GM18502 (cell line): ENCODE measurements at regions not wholly inside any gene's neighbourhood (a gene's known extent, or its start where the extent isn't known, plus 50 kb on each side); places are given as distances from the start of the nearest gene placed in this dataset.
"Not testable (repeated sequence)": the region's sequence is repeated elsewhere in the genome, so short reads cannot be mapped to it uniquely, and the experiment has no call there.

Source experiments
- ATAC-seq: cut with Tn5 transposase; IDR thresholded peaks from one replicate; pipeline ENCODE4 v1.9.1; 2021; ENCODE audit warnings: mild to moderate bottlenecking; ENCODE audit not compliant: unreplicated experiment, poor library complexity

DNA sequence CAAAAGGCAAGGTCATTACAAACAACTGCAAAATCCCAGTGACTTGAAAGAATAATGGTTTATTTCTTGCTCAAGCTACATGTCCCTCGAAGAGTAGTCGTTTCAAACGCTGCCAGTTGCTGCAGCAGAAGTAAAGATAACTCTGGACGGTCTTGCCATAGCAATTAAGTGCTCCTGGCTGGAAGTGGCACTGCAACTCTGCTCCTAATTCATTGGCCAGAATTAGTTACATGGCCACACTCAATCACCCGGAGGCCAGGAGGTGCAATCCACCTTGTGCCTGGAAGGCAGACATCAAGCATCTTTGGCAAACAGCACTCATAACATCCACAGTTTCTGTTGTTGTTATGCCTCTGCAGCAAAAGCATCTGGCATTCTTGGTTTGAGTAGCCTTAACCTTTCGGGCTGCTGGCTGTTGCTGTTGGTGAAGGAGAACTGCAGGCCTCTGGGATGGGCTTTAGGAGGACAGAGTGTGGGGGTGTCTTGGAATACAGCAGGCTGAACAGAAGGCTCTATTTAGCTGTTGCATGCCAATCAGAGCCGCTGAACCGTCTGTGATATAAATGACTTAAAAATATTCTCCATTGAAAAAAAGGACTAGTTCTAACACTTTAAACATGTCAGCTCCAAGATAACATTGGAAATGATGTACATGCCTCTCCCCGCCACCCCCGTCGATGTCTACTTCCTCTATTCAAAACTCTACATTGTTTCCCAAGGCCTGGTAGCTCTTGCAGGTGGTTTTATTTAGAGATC lies 123.5 kb upstream of the DYRK2 start:
- ATAC-seq = no peak

DNA sequence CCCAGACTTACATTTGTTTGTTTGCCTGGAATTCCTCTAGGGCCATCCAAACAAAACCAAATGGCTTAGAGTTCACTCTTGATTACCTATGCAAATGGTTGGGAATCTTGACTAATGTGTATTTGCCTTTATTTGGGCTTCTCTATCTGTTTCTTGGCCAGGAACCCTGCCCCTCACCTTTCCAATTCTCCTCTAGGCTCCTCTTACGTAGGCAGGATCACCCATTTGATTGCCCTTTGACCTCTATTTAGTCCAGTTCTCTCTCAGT lies 123.0 kb upstream of the DYRK2 start:
- no peak for ATAC-seq

DNA sequence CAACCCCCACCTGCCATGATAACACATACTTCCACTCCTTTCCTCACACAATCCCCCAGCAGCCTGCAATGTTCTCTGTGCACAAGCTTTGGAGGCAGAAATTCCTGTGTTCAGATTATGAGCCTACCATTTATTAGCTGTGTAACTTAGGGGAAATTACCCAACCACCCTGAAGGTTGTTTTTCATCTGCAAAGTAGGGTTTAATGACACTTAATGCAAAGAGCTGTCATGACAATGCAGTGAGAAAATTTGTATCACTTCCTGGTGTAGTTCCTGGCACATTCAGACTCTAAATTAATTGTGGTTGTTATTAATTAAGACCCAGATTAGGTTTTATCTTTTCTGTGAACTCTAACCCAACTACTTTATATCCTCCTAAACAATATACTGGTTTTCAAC lies 122.4 kb upstream of the DYRK2 start:
- ATAC-seq = no peak

DNA sequence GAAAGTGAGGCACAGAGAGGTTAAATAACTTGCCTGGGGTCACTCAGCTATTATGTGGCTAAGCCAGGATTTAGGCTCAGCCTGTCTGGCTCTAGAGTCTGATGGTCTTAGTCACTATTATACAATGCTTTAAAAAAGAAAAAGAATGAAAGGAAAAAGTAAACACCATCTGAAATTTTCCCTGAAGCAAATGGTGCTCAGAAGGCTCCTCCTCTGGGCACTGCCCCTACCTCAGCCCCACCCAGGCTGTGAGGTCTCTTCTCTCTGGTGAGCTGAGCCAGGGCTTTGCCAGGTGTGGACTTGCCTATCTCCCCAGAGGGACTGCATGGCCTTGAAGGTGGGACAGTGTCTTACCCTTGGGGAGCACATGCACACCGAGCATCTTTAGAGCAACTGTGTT lies 117.5 kb upstream of the DYRK2 start:
- no peak for ATAC-seq

DNA sequence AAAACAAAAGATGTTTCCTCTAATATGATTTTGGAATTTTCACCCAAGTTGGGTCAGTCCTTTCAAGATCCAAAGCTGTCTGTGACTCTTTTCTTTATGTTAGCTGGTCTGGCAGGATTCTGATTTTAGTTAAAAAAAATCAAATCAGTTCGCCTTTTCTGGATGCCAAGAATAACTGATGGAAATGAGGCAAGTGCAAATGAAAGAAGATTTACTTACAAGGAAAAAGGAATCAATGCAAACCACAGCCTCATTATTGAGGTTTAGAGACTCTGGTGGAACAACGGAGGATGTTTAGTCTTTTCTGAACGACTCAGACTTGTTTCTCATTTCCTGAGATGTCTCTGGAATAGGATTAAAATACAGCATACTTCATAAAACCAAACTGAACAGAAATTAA lies 117.0 kb upstream of the DYRK2 start:
- ATAC-seq = no peak

DNA sequence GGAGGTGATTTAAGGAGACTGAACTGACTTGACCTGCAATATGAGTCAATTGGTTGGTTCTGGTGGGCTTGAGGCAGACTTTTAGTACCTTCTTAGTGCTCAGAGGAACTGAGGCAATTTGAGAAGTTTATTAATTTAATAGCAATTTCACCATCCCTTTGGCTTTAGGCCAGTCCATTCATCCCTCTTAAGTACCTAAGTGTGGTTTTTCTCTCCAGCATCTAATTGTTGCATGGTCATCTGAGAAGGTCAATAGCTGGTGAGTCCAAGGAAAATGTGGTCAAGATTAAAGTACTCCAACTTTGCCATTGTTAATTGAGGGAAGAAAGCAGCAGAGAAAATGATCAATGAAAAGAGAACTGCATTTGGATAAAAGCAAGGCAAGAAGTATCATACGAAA lies 115.4 kb upstream of the DYRK2 start:
- no peak for ATAC-seq

DNA sequence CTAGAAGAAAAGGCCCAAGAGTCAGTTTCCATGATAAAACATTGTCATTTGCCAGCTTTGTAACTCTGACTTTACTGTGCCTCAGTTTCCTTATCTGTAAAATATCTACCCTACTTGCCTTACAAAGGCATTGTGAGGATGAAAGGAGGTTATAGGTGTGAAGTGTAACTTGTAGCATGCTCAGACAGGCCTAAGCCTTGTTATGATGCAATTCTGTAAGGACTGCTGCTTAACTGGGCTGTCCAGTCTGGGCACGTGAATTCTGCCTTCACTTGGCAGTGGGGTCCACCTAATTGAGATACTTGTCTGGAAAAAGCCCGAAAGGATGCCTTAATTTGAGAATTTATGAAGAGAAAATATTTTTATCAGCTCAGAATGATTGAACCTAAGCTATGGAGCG lies 114.5 kb upstream of the DYRK2 start:
- no peak for ATAC-seq

DNA sequence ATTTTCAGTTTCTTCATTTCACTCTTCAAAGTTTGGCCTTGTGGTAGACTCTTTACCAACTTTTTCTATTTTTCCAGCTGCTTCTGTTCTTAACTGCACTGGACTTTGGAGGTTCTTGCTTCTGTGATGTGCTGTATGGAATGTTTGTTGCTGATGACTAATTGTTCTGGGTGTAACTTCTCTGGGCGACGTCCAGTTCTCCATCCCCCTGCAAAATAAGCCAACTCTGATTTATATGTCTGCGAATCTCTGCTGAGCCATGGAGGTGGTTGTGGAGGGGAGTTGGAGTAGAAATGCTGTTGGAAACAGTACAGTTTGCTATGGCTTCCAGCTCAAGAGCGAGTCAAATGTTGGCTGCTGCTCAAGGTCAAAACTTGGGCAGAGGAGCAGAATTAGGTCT lies 113.9 kb upstream of the DYRK2 start:
- ATAC-seq = no peak

DNA sequence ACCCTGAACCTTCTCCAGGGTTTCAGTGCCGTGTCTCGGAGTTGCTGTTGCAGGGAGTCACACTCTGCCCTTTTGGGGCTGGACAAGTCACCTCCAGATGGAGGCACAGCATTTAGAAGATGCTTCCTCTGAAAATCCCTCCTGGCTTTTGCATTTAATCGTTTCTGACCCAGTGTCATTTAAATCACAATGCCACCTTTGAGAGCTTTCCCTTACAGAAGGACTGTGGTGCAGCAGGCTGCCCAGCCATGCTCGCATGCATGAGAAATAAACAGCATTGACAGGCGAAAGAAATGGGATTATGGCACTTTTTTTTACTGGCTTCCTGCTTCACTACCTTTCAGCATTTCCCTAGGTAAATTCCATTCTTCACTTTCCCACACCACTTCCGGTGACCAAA lies 113.4 kb upstream of the DYRK2 start:
- no peak for ATAC-seq

DNA sequence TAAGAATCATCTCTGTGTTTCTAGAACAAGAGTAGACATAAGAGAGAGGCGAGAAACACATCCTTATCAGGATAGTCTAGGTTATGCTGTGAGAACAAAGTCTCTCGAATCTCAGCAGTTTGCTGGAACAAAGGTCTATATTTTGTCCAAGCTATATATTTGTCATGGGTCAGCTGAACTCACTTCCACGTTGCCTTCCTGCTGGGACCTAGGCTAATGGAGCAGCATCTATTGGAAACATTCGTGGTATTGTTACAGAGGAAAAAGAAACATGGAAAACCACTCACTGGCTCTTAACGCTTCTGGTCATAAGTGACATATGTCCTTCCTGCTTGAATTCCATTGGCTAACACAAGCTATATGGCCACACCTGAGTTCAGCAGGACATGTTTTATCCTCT lies 112.6 kb upstream of the DYRK2 start:
- no peak for ATAC-seq

DNA sequence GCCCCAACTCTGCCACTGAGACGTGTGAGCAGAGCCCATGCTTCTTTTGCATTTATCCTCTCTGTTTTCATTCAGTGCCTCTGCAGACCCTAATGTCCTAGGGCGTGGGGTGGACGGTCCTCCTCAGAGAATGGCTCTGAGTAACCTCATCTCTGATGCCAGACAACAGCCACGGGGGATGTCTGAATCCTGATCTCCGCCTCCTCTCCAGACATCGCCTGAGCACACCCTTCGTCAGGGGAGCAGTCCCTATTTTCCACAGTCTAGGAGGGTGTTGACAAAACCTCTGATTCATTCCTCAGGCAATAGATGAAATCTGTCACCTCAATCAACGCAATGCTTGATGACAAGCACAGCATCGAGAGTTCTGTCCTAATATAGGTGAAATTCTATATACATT lies 109.2 kb upstream of the DYRK2 start:
- ATAC-seq = no peak

DNA sequence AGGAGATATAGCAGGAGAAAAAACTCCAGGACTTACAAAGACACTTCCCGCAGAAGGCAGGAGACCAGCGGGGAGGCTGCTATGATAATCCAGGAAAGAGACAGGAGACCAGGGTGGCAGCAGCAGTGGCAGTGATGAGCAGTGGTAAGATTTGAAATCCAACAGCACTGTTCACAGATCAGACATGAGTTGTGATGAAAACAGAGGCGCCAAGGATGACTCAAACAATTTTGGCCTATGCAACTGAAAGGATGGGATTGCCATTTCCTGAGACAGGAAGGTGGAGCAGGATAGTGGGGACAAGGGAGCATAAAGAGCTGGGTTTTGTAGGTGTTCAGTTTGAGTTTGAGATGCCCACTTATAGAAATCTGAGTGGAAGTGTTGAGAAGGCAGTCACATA lies 108.6 kb upstream of the DYRK2 start:
- ATAC-seq = no peak

DNA sequence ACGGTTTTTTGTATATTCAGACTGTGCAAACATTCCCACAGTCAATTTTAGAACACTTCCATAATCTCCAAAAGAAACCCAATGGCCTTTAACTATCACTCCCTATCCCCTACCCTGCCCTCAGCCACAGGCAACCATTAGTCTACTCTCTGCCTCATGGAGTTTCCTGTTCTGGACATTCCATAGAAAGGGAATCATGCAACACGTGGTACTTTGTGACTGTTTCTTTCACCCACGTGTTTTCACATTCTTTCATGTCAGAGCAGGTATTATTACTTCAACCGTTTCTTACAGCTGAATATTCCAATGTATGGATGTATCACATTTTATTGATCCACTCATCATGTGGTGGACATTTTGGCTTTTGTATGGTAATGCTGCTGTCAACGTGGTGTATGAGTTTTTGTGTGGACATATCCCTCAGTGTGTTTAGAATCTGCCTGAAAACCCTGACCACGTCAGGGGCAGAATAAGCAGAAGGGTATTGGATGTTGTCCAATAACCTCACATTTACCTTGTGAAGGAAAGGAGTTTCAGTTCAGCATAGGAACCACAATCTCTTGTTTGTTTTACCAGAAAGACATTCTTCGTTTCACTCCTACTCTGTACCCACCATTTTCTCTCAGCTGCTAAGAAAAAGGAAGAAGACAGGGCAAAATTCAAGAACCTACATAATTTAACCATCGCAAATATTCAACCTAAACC lies 107.5 kb upstream of the DYRK2 start:
- ATAC-seq = peak; percentile 84

DNA sequence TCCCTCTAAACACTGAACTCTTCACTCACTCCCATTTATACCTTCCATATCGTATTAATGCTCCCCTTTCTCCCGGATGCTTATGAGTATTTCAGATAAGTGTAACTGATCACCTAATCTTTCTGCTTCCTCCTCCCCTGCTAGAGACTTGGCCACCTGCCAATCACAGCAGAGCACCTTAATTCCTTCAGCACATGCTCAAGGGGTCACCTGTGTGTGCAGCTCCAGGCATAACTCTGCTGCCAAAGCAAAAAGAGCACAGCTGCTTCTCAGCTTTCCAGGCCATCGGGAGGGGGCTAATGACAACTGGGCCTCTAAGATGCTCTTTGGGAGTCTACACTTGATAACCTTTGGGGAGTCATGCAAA lies 106.9 kb upstream of the DYRK2 start:
- peak; percentile 40 for ATAC-seq

DNA sequence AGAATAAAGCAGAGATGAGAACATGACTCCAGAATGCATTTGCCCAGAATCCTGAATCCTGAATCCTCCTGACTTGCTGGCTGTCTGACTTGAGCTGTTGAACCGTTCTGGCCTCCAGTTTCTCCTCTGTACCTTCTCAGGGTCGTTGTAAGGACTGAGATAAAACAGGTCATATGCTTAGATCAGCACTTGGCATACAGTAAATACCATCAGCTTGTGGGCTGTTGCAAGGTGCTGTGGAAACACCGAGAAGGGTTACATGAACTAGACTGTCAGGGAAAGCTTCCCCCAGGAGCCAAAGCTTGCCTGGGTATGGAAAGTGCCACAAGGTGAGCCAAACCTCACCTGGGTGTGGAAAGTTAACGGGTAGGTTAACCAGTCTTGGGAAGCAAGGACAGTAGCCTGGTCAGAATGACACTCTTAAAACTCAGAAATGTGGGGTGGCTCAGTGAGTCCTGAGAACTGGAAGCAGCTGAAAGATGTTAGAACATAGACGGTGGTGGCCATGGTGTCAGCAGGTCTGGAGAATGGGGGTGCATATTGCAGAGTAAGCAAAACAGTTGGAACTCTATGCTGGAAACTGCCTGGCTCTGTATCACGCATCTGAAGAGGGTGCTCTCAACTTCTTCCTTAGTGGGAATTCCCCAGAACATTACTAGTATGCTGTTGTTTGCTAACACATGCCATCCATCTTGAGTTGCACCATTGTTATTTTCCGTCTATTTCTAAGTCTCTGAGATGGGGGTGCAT lies 105.3 kb upstream of the DYRK2 start:
- ATAC-seq = no peak

DNA sequence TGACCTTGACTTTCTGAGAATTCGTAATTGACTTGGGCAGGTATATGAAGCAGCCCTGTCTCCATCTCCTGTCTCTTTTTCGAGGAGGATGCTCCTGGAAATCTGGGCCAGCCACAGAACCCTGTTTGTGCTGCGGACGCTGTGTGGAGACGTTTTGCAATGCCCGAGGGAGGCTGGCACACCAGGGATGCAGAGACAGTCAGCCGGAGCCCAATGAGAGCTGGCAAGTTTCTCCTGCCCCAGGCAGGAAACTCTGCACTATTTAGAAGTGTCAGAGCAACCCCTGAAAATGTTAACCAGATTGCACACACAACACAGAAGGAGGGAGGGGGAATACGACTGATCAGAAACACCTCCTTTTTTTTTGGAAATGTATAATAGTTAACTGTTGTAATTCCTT lies 103.2 kb upstream of the DYRK2 start:
- ATAC-seq = no peak

DNA sequence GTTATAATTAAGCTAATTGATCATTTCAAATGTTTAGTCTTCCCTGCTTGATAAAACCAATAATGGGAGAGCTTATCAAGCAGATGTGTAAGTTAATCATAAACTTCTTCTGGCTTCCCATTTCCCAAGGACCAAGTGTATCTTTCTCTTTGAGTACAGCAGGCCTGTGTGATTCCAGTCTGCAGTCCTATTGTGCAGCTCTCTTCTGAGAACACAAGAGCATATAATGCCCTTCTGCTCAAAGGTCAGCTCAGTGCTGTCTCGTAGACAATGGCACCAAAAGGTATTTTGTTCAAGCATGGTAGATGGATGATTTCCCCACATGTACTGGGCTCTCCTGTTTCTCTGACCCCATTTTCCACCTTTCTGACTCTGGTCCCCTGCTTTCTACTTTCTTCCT lies 101.8 kb upstream of the DYRK2 start:
- ATAC-seq = no peak

DNA sequence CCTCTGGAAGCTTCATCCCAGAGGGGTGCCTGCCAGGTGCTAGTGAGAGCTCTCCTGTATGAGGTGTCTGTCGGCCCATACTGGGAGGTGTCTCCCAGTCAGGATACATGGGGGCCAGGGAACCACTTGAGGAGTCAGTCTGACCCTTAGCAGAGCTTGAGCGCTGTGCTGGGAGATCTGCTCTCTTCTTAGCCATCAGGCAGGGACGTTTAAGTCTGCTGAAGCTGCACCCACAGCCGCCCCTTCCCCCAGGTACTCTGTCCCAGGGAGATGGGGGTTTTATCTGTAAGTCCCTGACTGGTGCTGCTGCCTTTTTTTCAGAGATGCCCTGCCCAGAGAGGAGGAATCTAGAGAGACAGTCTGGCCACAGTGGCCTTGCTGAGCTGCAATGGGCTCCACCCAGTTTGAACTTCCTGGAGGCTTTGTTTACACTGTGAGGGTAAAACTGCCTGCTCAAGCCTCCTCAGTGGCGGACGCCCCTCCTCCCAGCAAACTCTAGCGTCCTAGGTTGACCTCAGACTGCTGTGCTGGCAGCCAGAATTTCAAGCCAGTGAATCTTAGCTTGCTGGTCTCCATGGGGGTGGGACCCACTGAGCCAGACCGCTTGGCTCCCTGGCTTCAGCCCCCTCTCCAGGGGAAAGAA lies 93.3 kb upstream of the DYRK2 start:
- ATAC-seq = not testable (repeated sequence)

DNA sequence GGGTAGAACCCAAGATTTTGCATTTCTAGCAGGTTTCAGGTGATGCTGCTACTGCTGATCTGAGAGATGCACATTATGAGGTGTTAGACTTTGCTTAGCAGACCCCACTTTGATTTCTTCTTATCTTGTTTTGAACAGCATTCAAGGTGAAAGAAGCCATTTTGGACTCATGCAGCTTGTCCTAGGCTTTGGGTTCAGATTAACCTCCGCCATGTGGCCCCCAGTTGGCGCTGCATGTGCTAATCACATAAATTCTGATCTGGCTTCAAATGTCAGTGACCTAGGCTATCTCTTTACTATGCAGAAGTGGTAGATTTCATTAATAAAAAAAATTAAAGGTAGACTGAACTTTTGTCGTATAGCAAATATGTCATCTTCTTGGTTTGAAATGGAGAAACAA lies 89.8 kb upstream of the DYRK2 start:
- ATAC-seq = no peak

DNA sequence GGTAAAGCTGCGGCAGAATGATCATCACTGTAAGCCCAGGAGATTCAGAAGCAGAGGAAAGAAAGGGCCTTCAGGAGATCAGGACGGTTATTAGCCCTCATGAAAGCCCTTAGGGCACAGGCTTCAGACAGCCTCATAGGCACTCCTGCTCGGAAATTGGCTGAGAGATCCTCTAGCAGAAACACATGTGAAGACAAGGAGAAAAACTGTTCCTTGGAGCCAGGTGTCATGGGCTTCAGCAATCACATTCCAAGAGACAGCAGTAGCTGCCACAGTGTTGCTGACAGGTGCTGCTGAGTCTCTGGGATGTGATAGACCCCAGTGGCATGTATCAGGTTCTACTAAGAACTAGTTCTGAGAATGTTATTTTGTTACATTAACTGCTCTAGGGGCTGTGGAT lies 88.8 kb upstream of the DYRK2 start:
- ATAC-seq = no peak

DNA sequence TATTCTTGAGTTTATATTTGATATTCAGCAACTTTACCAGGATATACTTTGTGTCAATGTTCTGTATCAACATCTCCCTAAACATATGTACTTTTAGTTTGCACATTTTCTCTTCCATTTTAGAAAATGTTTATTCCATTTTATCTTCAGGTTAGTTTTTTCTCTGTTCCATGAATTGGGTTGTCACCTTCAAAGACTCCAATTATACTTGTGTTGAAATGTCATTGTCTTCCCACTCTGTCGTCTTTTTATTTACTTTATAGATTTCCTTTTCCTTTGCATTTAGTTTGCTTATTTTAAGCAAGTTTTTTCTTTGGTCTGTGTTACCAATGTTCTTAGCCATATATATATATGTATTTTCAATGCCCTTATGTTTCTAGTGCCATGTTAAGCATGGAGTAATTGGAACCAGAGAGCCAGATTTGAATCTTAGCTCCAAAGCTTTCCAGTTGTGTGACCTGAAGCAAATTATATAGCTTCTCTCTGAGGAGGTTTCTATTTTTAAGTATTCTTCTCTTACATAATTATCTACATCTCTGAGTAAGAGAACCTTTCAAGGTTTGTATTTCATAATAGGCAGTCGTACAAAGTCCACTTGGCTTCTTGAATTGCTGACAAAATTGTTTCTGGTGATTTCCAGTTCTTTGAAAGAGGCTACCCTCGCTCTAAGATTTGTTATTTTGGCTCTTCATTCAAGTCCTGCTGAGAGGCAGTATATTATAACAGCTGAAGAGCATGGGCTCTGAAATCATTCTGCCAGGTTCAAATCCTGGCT lies 85.8 kb upstream of the DYRK2 start:
- no peak for ATAC-seq
